Muscle of leg (tissue), 3 donors: ENCODE measurements at regions not wholly inside any gene's neighbourhood (a gene's known extent, or its start where the extent isn't known, plus 50 kb on each side); places are given as distances from the start of the nearest gene placed in this dataset.
"Not testable (repeated sequence)": the region's sequence is repeated elsewhere in the genome, so short reads cannot be mapped to it uniquely, and the experiment has no call there.

Experiments used
- DNase-seq: peaks from one replicate; pipeline ENCODE4 v3.0.0; 2013
- H3K27ac ChIP-seq: one replicate; pipeline ENCODE4 v1.5.1; 2013; ENCODE audit warnings: mild to moderate bottlenecking, low read length, control low read depth
- H3K27me3 ChIP-seq: one replicate; pipeline ENCODE4 v1.6.1; 2013; ENCODE audit warnings: low read length; ENCODE audit not compliant: control insufficient read depth, insufficient read depth
- H3K36me3 ChIP-seq: one replicate; pipeline ENCODE4 v1.6.1; 2013; ENCODE audit warnings: low read length; ENCODE audit not compliant: control insufficient read depth, insufficient read depth
- H3K4me1 ChIP-seq: one replicate; pipeline ENCODE4 v1.6.1; 2013; ENCODE audit warnings: low read length; ENCODE audit not compliant: control insufficient read depth, insufficient read depth
- H3K4me3 ChIP-seq: one replicate; pipeline ENCODE4 v1.5.1; 2013; ENCODE audit warnings: low read length, control low read depth
- H3K9me3 ChIP-seq: replicated peaks from 2 replicates; pipeline ENCODE4 v1.6.1; 2013; ENCODE audit warnings: low read depth, low read length; ENCODE audit not compliant: control insufficient read depth
- WGBS: methylation state at CpG from one replicate; pipeline ENCODE4 v1.1.5; 2013; ENCODE audit warnings: missing lambda C conversion rate; ENCODE audit not compliant: insufficient coverage; 5-methylcytosine and 5-hydroxymethylcytosine counted together

DNA sequence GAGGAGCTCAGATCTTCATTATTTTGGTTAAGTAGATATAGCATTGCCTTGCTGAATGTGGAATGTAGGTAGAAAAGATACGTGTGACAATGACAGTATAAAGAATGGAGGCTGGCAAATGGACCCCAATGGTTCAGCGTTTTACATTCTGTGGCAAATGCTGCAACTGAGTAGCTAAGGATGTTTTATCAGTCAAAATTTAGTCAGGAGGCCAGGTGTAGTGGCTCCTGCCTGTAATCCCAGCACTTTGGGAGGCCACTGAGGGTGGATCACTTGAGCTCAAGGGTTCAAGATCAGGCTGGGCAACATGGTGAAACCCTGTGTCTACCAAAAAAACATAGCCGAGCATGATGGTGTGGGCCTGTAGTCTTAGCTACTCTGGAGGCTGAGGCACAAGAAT, 120.5 kb upstream of the GHITM start:
- no peak overlapping the region for H3K4me3 ChIP-seq
- H3K27ac ChIP-seq: no peak overlapping the region
- H3K27me3 ChIP-seq: no peaks in the 10 kb centered on the region
- no peaks in the 10 kb centered on the region for H3K4me1 ChIP-seq
- H3K9me3 ChIP-seq: peaks cover 3% of the 10 kb centered on the region
- 86% methylated on average over 3 of the region's 3 CpGs for WGBS
- DNase-seq: no peak
- no peaks in the 10 kb centered on the region for H3K36me3 ChIP-seq

DNA sequence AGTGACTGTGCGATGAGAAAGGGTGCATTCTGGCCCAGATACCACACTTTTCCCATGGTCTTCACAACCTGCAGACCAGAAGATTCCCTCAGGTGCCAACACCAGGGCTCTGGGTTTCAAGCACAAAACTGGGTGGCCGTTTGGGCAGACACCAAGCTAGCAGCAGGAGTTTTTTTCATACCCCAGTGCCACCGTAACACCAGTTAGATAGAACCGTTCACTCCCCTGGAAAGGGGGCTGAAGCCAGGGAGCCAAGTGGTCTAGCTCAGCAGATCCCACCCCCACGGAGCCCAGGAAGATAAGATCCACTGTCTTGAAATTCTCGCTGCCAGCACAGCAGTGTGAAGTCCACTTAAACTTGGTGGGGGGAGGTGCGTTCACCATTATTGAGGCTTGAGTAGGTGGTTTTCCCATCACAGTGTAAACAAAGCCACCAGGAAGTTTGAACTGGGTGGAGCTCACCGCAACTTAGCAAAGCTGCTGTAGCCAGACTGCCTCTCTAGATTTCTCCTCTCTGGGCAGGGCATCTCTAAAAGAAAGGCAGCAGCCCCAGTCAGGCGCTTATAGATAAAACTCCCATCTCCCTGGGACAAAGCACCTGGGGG, 119.4 kb upstream of the GHITM start:
- WGBS: 84% methylated on average over 8 of the region's 9 CpGs
- H3K36me3 ChIP-seq, DNase-seq, H3K4me1 ChIP-seq, H3K9me3 ChIP-seq, H3K27ac ChIP-seq, H3K27me3 ChIP-seq, H3K4me3 ChIP-seq: not testable (repeated sequence)

- H3K9me3 ChIP-seq: no peaks in the 10 kb centered on the region
- H3K4me3 ChIP-seq: no peak overlapping the region
- no peak for DNase-seq
- H3K27me3 ChIP-seq: no peaks in the 10 kb centered on the region
- no peaks in the 10 kb centered on the region for H3K36me3 ChIP-seq
- no peak overlapping the region for H3K27ac ChIP-seq
- H3K4me1 ChIP-seq: no peaks in the 10 kb centered on the region
These were observed 112.5 kb upstream of the GHITM start for GRCh38 chr10:84026821-84027257.

DNA sequence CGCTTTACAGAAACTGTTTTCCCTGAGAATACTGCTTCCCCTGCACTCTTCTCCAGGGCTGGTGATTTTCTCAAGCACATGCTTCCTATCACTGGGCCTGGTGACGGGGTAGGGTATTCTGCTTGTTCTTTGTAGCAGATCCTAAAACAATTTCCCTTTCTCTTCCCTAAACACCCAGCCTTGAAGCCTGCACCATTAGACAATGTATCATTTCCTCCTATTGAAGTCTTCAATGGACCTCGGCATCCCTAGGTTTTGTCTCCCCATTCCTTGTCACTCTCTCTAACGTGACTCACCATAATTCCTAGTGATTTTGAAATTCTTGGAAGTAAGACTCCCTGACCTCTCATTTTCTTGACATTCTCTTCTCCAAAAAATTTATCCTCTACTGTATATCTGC, 109.5 kb upstream of the GHITM start:
- no peaks in the 10 kb centered on the region for H3K9me3 ChIP-seq
- 90% methylated on average over 2 of the region's 4 CpGs for WGBS
- H3K36me3 ChIP-seq: no peaks in the 10 kb centered on the region
- no peaks in the 10 kb centered on the region for H3K4me1 ChIP-seq
- no peak overlapping the region for H3K27ac ChIP-seq
- no peaks in the 10 kb centered on the region for H3K27me3 ChIP-seq
- no peak for DNase-seq
- no peak overlapping the region for H3K4me3 ChIP-seq

- no peak for DNase-seq
- Histone ChIP-seq H3K4me1 (no peaks in the 10 kb centered on the region), H3K27me3 (no peaks in the 10 kb centered on the region)
These were observed 101.3 kb upstream of the GHITM start for GRCh38 chr10:84038035-84038434.

GRCh38 chr10:84039957-84040356, 99.4 kb upstream of the GHITM start:
- no peaks in the 10 kb centered on the region for H3K9me3 ChIP-seq
- no peaks in the 10 kb centered on the region for H3K27me3 ChIP-seq
- H3K27ac ChIP-seq: no peak overlapping the region
- no peaks in the 10 kb centered on the region for H3K36me3 ChIP-seq
- 77% methylated on average over 2 of the region's 5 CpGs for WGBS
- DNase-seq: no peak
- H3K4me3 ChIP-seq: no peak overlapping the region
- H3K4me1 ChIP-seq: no peaks in the 10 kb centered on the region

More at GRCh38 chr10:84038035-84038434, 101.3 kb upstream of the GHITM start:
- no peaks in the 10 kb centered on the region for H3K9me3 ChIP-seq
- no peaks in the 10 kb centered on the region for H3K36me3 ChIP-seq
- no peak overlapping the region for H3K27ac ChIP-seq
- no peak overlapping the region for H3K4me3 ChIP-seq
- no CpG with 5 or more reads among the region's 2 CpGs for WGBS

- Histone ChIP-seq H3K27me3 (no peaks in the 10 kb centered on the region), H3K4me3 (no peak overlapping the region), H3K36me3 (no peaks in the 10 kb centered on the region), H3K9me3 (no peaks in the 10 kb centered on the region), H3K4me1 (no peaks in the 10 kb centered on the region), H3K27ac (no peak overlapping the region)
- no peak for DNase-seq
- WGBS: 78% methylated on average over 3 of the region's 3 CpGs
These were observed 91.9 kb upstream of the GHITM start for GRCh38 chr10:84047258-84048010.

DNA sequence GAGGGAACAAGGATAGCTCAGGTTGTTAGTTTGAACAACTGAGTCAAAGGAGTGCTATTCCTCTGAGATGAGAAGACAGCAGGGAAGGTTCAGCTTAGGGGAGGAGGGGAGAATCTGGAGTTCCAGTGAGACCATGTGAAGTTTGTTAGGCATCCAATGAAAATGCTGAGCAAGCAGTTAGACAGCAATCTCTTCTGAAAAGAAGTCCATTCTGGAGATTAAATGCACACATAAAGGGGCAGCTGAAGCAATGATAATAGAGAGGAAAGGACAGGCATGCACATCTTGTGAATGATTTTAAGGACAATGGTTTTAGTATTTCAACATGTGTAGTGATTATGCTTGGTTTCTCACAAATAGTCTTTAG, 89.7 kb upstream of the GHITM start:
- Histone ChIP-seq H3K4me1 (no peaks in the 10 kb centered on the region), H3K9me3 (no peaks in the 10 kb centered on the region), H3K27me3 (no peaks in the 10 kb centered on the region), H3K4me3 (no peak overlapping the region), H3K27ac (no peak overlapping the region), H3K36me3 (no peaks in the 10 kb centered on the region)
- no peak for DNase-seq

- H3K4me3 ChIP-seq: no peak overlapping the region
- H3K36me3 ChIP-seq: no peaks in the 10 kb centered on the region
- 85% methylated on average over 5 of the region's 5 CpGs for WGBS
- DNase-seq: no peak
- H3K27ac ChIP-seq: no peak overlapping the region
- H3K9me3 ChIP-seq: no peaks in the 10 kb centered on the region
- H3K27me3 ChIP-seq: no peaks in the 10 kb centered on the region
- no peaks in the 10 kb centered on the region for H3K4me1 ChIP-seq
These were observed 85.7 kb upstream of the GHITM start for GRCh38 chr10:84053626-84054025.

- no peaks in the 10 kb centered on the region for H3K9me3 ChIP-seq
- DNase-seq: no peak
These were observed 84.6 kb upstream of the GHITM start for GRCh38 chr10:84054743-84055142.

GRCh38 chr10:84059526-84059925, 79.8 kb upstream of the GHITM start:
- Histone ChIP-seq H3K9me3 (no peaks in the 10 kb centered on the region), H3K4me1 (no peaks in the 10 kb centered on the region), H3K27ac (no peak overlapping the region), H3K4me3 (no peak overlapping the region), H3K36me3 (no peaks in the 10 kb centered on the region), H3K27me3 (no peaks in the 10 kb centered on the region)
- 82% methylated on average over 1 of the region's 3 CpGs for WGBS
- no peak for DNase-seq

More at GRCh38 chr10:84054743-84055142, 84.6 kb upstream of the GHITM start:
- H3K4me1 ChIP-seq: no peaks in the 10 kb centered on the region
- WGBS: 100% methylated on average over 1 of the region's 3 CpGs
- H3K27me3 ChIP-seq: no peaks in the 10 kb centered on the region
- H3K27ac ChIP-seq: no peak overlapping the region
- H3K4me3 ChIP-seq: no peak overlapping the region
- H3K36me3 ChIP-seq: no peaks in the 10 kb centered on the region
